ENCODE measurements at regions not wholly inside any gene's neighbourhood (a gene's known extent, or its start where the extent isn't known, plus 50 kb on each side); places are given as distances from the start of the nearest gene placed in this dataset.

DNA sequence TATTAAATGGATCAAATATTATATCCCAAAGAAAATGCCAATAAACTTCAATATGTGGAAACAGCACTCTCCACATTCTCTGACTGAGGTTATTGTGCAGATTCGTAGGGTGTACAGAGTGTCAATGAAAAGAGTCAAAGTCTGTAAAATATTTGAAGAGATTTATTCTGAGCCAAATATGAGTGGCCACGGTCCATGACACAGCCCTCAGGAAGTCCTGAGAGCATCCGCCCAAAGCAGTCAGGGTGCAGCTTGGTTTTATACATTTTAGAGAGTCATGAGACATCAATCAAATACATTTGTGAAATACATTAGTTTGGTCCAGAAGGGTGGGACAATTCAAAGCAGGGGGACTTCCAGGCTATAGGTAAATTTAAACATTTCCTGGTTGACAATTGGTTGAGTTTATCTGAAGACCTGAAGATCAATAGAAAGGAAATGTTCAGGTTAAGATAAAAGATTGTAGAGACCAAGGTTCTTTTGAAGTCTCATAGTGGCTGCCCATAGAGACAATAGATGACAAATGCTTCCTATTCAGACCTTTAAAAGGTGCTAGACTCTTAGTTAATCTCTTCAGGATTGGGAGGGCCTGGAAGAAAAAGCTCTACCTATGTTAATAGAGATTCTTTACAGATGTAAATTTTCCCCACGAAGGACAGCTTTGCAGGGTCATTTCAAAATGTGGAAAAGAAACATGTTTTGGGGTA lies 569.5 kb downstream of the MATN1 start:
- TF ChIP-seq RAD21 (conservative IDR thresholded peaks at IDR 0.05 in 1 of 2, IDR thresholded peaks at IDR 0.05 in 1 of 2) (no peak), SMC3 (IDR thresholded peaks at IDR 0.05) (no peak), NPAS2 (CRISPR knock-in tag; IDR thresholded peaks at IDR 0.05; ENCODE audit: borderline replicate concordance) (no peak), POLR2A (IDR thresholded peaks at IDR 0.05; ENCODE audit: low read length) (no peak), MAZ (IDR thresholded peaks at IDR 0.05; ENCODE audit: borderline replicate concordance, low read depth, low read length) (no peak), TP53 (CRISPR knock-in tag; IDR thresholded peaks at IDR 0.05) (no peak), CHD2 (IDR thresholded peaks at IDR 0.05; ENCODE audit: low read length, partially characterized antibody) (no peak), KDM1A (IDR thresholded peaks at IDR 0.05; ENCODE audit: low read depth) (no peak), CBX8 (IDR thresholded peaks at IDR 0.05) (no peak), HDAC2 (IDR thresholded peaks at IDR 0.05) (no peak)
- TF ChIP-seq, protein P1, sequence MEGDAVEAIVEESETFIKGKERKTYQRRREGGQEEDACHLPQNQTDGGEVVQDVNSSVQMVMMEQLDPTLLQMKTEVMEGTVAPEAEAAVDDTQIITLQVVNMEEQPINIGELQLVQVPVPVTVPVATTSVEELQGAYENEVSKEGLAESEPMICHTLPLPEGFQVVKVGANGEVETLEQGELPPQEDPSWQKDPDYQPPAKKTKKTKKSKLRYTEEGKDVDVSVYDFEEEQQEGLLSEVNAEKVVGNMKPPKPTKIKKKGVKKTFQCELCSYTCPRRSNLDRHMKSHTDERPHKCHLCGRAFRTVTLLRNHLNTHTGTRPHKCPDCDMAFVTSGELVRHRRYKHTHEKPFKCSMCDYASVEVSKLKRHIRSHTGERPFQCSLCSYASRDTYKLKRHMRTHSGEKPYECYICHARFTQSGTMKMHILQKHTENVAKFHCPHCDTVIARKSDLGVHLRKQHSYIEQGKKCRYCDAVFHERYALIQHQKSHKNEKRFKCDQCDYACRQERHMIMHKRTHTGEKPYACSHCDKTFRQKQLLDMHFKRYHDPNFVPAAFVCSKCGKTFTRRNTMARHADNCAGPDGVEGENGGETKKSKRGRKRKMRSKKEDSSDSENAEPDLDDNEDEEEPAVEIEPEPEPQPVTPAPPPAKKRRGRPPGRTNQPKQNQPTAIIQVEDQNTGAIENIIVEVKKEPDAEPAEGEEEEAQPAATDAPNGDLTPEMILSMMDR (IDR thresholded peaks at IDR 0.05): no peak
- TF ChIP-seq, protein P2, sequence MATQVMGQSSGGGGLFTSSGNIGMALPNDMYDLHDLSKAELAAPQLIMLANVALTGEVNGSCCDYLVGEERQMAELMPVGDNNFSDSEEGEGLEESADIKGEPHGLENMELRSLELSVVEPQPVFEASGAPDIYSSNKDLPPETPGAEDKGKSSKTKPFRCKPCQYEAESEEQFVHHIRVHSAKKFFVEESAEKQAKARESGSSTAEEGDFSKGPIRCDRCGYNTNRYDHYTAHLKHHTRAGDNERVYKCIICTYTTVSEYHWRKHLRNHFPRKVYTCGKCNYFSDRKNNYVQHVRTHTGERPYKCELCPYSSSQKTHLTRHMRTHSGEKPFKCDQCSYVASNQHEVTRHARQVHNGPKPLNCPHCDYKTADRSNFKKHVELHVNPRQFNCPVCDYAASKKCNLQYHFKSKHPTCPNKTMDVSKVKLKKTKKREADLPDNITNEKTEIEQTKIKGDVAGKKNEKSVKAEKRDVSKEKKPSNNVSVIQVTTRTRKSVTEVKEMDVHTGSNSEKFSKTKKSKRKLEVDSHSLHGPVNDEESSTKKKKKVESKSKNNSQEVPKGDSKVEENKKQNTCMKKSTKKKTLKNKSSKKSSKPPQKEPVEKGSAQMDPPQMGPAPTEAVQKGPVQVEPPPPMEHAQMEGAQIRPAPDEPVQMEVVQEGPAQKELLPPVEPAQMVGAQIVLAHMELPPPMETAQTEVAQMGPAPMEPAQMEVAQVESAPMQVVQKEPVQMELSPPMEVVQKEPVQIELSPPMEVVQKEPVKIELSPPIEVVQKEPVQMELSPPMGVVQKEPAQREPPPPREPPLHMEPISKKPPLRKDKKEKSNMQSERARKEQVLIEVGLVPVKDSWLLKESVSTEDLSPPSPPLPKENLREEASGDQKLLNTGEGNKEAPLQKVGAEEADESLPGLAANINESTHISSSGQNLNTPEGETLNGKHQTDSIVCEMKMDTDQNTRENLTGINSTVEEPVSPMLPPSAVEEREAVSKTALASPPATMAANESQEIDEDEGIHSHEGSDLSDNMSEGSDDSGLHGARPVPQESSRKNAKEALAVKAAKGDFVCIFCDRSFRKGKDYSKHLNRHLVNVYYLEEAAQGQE (IDR thresholded peaks at IDR 0.05): no peak
- TF ChIP-seq, protein P3, sequence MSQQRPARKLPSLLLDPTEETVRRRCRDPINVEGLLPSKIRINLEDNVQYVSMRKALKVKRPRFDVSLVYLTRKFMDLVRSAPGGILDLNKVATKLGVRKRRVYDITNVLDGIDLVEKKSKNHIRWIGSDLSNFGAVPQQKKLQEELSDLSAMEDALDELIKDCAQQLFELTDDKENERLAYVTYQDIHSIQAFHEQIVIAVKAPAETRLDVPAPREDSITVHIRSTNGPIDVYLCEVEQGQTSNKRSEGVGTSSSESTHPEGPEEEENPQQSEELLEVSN (IDR thresholded peaks at IDR 0.05; ENCODE audit: borderline replicate concordance, low read depth): no peak
- TF ChIP-seq, protein P4, sequence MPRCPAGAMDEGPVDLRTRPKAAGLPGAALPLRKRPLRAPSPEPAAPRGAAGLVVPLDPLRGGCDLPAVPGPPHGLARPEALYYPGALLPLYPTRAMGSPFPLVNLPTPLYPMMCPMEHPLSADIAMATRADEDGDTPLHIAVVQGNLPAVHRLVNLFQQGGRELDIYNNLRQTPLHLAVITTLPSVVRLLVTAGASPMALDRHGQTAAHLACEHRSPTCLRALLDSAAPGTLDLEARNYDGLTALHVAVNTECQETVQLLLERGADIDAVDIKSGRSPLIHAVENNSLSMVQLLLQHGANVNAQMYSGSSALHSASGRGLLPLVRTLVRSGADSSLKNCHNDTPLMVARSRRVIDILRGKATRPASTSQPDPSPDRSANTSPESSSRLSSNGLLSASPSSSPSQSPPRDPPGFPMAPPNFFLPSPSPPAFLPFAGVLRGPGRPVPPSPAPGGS (IDR thresholded peaks at IDR 0.05): no peak
